Trophoblast cell (in vitro differentiated cells and primary cell): ENCODE measurements at regions not wholly inside any gene's neighbourhood (a gene's known extent, or its start where the extent isn't known, plus 50 kb on each side); places are given as distances from the start of the nearest gene placed in this dataset.

Experiments
- DNase-seq, 2 donors: peaks; one replicate each; pipeline ENCODE4 v3.0.0-alpha.2; 2016
- H2AFZ ChIP-seq: 2 replicates; pipeline ENCODE4 v1.6.1; 2013; ENCODE audit warnings: low read length, moderate library complexity, mild to moderate bottlenecking; ENCODE audit not compliant: insufficient read depth, poor library complexity
- H2AK5ac ChIP-seq: 2 replicates; pipeline ENCODE4 v1.6.1; 2013; ENCODE audit warnings: mild to moderate bottlenecking, low read length
- H2BK120ac ChIP-seq: 2 replicates; pipeline ENCODE4 v1.6.1; 2013; ENCODE audit warnings: low read length, mild to moderate bottlenecking, moderate library complexity; ENCODE audit not compliant: insufficient read depth, poor library complexity
- H2BK12ac ChIP-seq: 2 replicates; pipeline ENCODE4 v1.6.1; 2013; ENCODE audit warnings: mild to moderate bottlenecking, low read length, moderate library complexity
- H2BK5ac ChIP-seq: 2 replicates; pipeline ENCODE4 v1.6.1; 2013; ENCODE audit warnings: low read length, low read depth, moderate library complexity, mild to moderate bottlenecking; ENCODE audit not compliant: poor library complexity
- H3K14ac ChIP-seq: 2 replicates; pipeline ENCODE4 v1.6.1; 2013; ENCODE audit warnings: mild to moderate bottlenecking, low read length
- H3K18ac ChIP-seq: 2 replicates; pipeline ENCODE4 v1.6.1; 2013; ENCODE audit warnings: mild to moderate bottlenecking, low read length
- H3K23ac ChIP-seq: 2 replicates; pipeline ENCODE4 v1.6.1; 2013; ENCODE audit warnings: low read length
- H3K27ac ChIP-seq: 2 replicates; pipeline ENCODE4 v1.5.1; 2013; ENCODE audit warnings: low read depth, mild to moderate bottlenecking, inconsistent platforms, low read length, moderate library complexity
- H3K27me3 ChIP-seq: 2 replicates; pipeline ENCODE4 v1.6.1; 2013; ENCODE audit warnings: inconsistent platforms, mild to moderate bottlenecking, low read length, moderate library complexity; ENCODE audit not compliant: insufficient read depth
- H3K36me3 ChIP-seq, 2 experiments: 1 replicate in 1 of 2; 2 replicates in 1 of 2; pipeline ENCODE4 v1.6.1; 2013; ENCODE audit warnings: low read length in 2 of 2, mild to moderate bottlenecking in 2 of 2, moderate library complexity in 1 of 2; ENCODE audit not compliant: insufficient read depth in 2 of 2, control insufficient read depth in 1 of 2
- H3K4ac ChIP-seq: 2 replicates; pipeline ENCODE4 v1.6.1; 2013; ENCODE audit warnings: low read depth, mild to moderate bottlenecking, low read length, moderate library complexity
- H3K4me1 ChIP-seq, 2 experiments: 1 replicate in 1 of 2; 2 replicates in 1 of 2; pipeline ENCODE4 v1.6.1; 2013; ENCODE audit warnings: low read length in 2 of 2, mild to moderate bottlenecking in 2 of 2, moderate library complexity in 1 of 2; ENCODE audit not compliant: insufficient read depth in 2 of 2, control insufficient read depth in 1 of 2
- H3K4me2 ChIP-seq: 2 replicates; pipeline ENCODE4 v1.6.1; 2013; ENCODE audit warnings: inconsistent platforms, mild to moderate bottlenecking, low read length, moderate library complexity
- H3K4me3 ChIP-seq: 2 replicates; pipeline ENCODE4 v1.5.1; 2013; ENCODE audit warnings: mild to moderate bottlenecking, low read depth, low read length, inconsistent platforms
- H3K79me1 ChIP-seq: one replicate; pipeline ENCODE4 v1.6.1; 2013; ENCODE audit warnings: low read length
- H3K79me2 ChIP-seq: 2 replicates; pipeline ENCODE4 v1.6.1; 2013; ENCODE audit warnings: low read length, mild to moderate bottlenecking; ENCODE audit not compliant: control insufficient read depth, insufficient read depth, poor library complexity
- H3K9ac ChIP-seq: 2 replicates; pipeline ENCODE4 v1.6.1; 2013; ENCODE audit warnings: mild to moderate bottlenecking, low read length
- H3K9me3 ChIP-seq: 2 replicates; pipeline ENCODE4 v1.6.1; 2013; ENCODE audit warnings: low read depth, mild to moderate bottlenecking, control low read depth, inconsistent platforms, low read length; ENCODE audit not compliant: insufficient read depth
- H4K12ac ChIP-seq: 2 replicates; pipeline ENCODE4 v1.6.1; 2013; ENCODE audit warnings: low read depth, mild to moderate bottlenecking, low read length, moderate library complexity
- H4K8ac ChIP-seq: 2 replicates; pipeline ENCODE4 v1.6.1; 2013; ENCODE audit warnings: low read depth, mild to moderate bottlenecking, low read length, moderate library complexity
- H4K91ac ChIP-seq: one replicate; pipeline ENCODE4 v1.6.1; 2013; ENCODE audit warnings: low read depth, mild to moderate bottlenecking, low read length, moderate library complexity
- WGBS: extraction: QIAGEN DNeasy Blood & Tissue Kit; methylation state at CpG from one replicate; pipeline ENCODE4 v1.1.7; 2013; ENCODE audit warnings: missing lambda C conversion rate; ENCODE audit not compliant: insufficient read length, insufficient coverage; ENCODE audit errors: extremely low coverage; 5-methylcytosine and 5-hydroxymethylcytosine counted together

DNA sequence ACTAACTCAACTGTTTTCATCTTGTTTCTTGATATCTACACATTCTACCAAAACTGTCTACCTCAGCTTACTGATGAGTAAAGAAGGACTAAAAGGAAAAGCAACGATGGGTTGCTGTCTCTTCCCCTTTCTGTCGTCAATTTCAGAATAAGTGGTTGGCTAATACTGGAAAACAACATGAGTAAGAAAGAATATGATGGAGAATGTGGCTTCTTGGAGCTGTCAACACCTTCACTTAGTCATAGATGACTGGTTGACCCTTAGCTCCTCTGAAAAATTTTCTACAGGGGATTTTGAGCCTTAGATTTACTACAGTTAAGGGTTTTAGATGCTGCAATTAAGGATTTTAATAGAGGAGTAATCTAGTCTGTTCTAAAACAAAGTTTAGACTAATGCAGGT lies 797.9 kb downstream of the TLE4 start:
- no peak overlapping the region for H2AFZ ChIP-seq
- no peak for DNase-seq
- no peaks in the 10 kb centered on the region for H3K79me1 ChIP-seq
- H4K8ac ChIP-seq = no peak overlapping the region
- no peak overlapping the region for H4K91ac ChIP-seq
- WGBS = no CpG with 5 or more reads among the region's 2 CpGs
- H3K4ac ChIP-seq = no peak overlapping the region
- no peak overlapping the region for H2BK120ac ChIP-seq
- no peak overlapping the region for H2BK5ac ChIP-seq
- no peak overlapping the region for H3K4me2 ChIP-seq
- no peak overlapping the region for H3K9ac ChIP-seq
- H3K18ac ChIP-seq = no peak overlapping the region
- no peaks in the 10 kb centered on the region for H3K9me3 ChIP-seq
- H3K4me3 ChIP-seq = no peak overlapping the region
- H3K4me1 ChIP-seq = no peaks in the 10 kb centered on the region
- H3K36me3 ChIP-seq = no peaks in the 10 kb centered on the region
- H3K79me2 ChIP-seq = no peaks in the 10 kb centered on the region
- no peak overlapping the region for H3K23ac ChIP-seq
- H2AK5ac ChIP-seq = no peak overlapping the region
- no peak overlapping the region for H3K14ac ChIP-seq
- H2BK12ac ChIP-seq = no peak overlapping the region
- H4K12ac ChIP-seq = no peak overlapping the region
- no peak overlapping the region for H3K27ac ChIP-seq
- H3K27me3 ChIP-seq = no peaks in the 10 kb centered on the region

DNA sequence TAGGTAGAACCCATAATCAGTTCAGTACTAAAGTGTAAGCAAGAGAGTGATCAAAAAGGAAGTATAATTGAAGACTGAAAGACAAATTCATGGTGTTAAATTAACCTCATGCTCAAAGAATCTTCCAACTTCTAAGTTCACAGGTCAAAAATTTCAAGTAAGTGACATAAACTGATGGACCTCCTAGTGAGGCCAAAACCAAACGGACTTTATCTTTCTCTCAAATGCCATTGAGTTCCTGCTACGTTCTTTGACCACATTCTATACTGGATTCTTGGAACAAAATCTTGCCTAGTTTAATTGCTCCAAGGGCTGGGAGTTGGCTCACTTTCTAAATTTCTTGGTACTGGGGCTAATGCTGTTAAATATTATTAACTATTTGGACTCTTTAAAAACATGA lies 794.9 kb downstream of the TLE4 start:
- no peak overlapping the region for H2AK5ac ChIP-seq
- H3K36me3 ChIP-seq = no peaks in the 10 kb centered on the region
- H3K23ac ChIP-seq = no peak overlapping the region
- H3K4me2 ChIP-seq = no peak overlapping the region
- no peak overlapping the region for H4K91ac ChIP-seq
- no CpG with 5 or more reads among the region's 2 CpGs for WGBS
- no peak overlapping the region for H3K27ac ChIP-seq
- DNase-seq = no peak
- H3K4me1 ChIP-seq = no peaks in the 10 kb centered on the region
- no peaks in the 10 kb centered on the region for H3K27me3 ChIP-seq
- no peak overlapping the region for H2BK12ac ChIP-seq
- no peak overlapping the region for H3K4me3 ChIP-seq
- H3K4ac ChIP-seq = no peak overlapping the region
- H3K9me3 ChIP-seq = no peaks in the 10 kb centered on the region
- no peaks in the 10 kb centered on the region for H3K79me2 ChIP-seq
- H4K12ac ChIP-seq = no peak overlapping the region
- H4K8ac ChIP-seq = no peak overlapping the region
- H3K9ac ChIP-seq = no peak overlapping the region
- no peak overlapping the region for H2AFZ ChIP-seq
- no peaks in the 10 kb centered on the region for H3K79me1 ChIP-seq
- no peak overlapping the region for H3K18ac ChIP-seq
- H3K14ac ChIP-seq = no peak overlapping the region
- H2BK120ac ChIP-seq = no peak overlapping the region
- no peak overlapping the region for H2BK5ac ChIP-seq

DNA sequence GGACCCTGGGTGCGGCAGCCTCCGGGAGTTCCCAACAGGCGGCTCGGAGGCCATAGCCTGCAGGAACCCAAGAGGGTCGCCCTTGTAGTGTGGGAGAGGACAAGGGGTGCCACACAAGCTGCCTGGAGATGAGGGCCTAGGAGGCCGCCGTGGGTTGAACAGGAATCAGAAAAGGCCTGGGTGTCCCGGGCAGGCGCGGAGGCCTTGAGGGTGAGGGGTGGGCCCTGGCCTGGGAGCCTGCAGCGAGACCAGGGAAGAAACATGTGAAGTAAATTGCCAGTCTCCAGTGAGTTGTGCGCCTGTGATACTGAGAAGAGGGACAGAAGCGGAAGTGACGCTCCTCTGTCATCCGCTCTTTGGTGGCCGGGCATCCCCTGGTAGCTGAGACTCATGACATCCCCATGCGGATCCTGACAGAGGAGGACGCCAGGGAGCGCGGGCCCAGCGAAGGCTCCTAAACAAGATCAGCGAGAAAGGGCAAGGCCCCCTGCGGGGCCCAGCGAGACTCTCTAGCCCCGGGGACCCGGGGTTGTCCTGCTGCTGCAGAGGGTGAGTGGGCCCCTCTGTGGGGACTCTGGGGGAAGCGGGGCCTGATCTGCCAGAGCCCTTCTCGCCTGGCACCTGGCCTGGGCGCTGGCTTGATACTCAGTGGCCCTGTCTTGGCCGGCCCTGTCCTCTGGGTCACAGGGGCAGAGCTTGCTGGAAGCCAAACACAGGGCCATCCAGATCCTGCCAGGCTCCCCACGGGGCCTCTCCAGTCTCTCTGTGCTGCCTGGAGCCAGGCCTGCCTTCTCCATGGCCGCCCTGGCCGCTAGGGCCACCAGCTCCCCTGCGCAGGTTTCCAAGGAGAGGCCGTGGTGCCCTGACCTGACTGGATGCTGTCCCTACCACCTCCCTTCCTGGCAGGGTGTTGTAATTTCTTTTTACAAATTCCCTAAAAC lies 788.4 kb downstream of the TLE4 start:
- no peak overlapping the region for H4K91ac ChIP-seq
- no peaks in the 10 kb centered on the region for H3K36me3 ChIP-seq
- H2BK12ac ChIP-seq = no peak overlapping the region
- no peak for DNase-seq
- H3K27me3 ChIP-seq = no peaks in the 10 kb centered on the region
- H3K27ac ChIP-seq = no peak overlapping the region
- no peaks in the 10 kb centered on the region for H3K4me1 ChIP-seq
- H3K79me1 ChIP-seq = no peaks in the 10 kb centered on the region
- H3K79me2 ChIP-seq = no peaks in the 10 kb centered on the region
- no peak overlapping the region for H3K14ac ChIP-seq
- H2AK5ac ChIP-seq = no peak overlapping the region
- no peak overlapping the region for H2BK5ac ChIP-seq
- no peak overlapping the region for H3K4ac ChIP-seq
- H3K23ac ChIP-seq = no peak overlapping the region
- no peak overlapping the region for H2BK120ac ChIP-seq
- H3K9ac ChIP-seq = no peak overlapping the region
- H2AFZ ChIP-seq = no peak overlapping the region
- WGBS = no CpG with 5 or more reads among the region's 35 CpGs
- no peak overlapping the region for H3K4me3 ChIP-seq
- peak overlapping the region; percentile 45 for H4K12ac ChIP-seq
- no peak overlapping the region for H3K4me2 ChIP-seq
- H4K8ac ChIP-seq = no peak overlapping the region
- peaks cover 4% of the 10 kb centered on the region for H3K9me3 ChIP-seq
- no peak overlapping the region for H3K18ac ChIP-seq

DNA sequence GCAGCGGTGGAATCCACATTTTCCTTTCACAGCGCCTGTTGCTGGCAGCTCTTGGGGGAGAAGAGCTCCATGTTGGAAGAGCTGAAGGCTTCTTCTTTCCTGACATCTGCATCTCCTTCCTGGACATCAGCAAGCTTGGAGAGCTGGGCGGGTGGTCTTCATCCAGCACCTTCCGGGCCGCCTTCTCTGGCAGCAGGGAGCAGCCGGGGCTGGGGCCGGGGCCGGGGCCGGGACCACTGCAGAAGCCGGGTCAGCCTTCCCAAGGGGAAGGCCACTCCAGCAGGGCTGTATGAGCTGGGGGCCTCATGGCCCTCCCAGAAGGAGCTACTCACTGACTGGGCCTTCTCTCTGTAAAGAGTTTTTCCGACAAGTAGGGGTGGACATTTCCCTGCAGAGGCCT lies 787.5 kb downstream of the TLE4 start:
- no peak for DNase-seq
- H2BK5ac ChIP-seq = no peak overlapping the region
- H3K9me3 ChIP-seq = peaks cover 4% of the 10 kb centered on the region
- H3K4me3 ChIP-seq = no peak overlapping the region
- H2AFZ ChIP-seq = no peak overlapping the region
- H3K4me1 ChIP-seq = no peaks in the 10 kb centered on the region
- no peaks in the 10 kb centered on the region for H3K27me3 ChIP-seq
- no peaks in the 10 kb centered on the region for H3K79me1 ChIP-seq
- H4K12ac ChIP-seq = no peak overlapping the region
- H3K14ac ChIP-seq = no peak overlapping the region
- H2AK5ac ChIP-seq = no peak overlapping the region
- no peak overlapping the region for H3K4me2 ChIP-seq
- H3K79me2 ChIP-seq = no peaks in the 10 kb centered on the region
- H3K27ac ChIP-seq = no peak overlapping the region
- H4K91ac ChIP-seq = no peak overlapping the region
- H3K4ac ChIP-seq = no peak overlapping the region
- H2BK12ac ChIP-seq = no peak overlapping the region
- H3K18ac ChIP-seq = no peak overlapping the region
- no peak overlapping the region for H3K23ac ChIP-seq
- H2BK120ac ChIP-seq = no peak overlapping the region
- no peak overlapping the region for H3K9ac ChIP-seq
- H4K8ac ChIP-seq = no peak overlapping the region
- no CpG with 5 or more reads among the region's 11 CpGs for WGBS
- no peaks in the 10 kb centered on the region for H3K36me3 ChIP-seq
